VCaP (cell line): ENCODE measurements at regions not wholly inside any gene's neighbourhood (a gene's known extent, or its start where the extent isn't known, plus 50 kb on each side); places are given as distances from the start of the nearest gene placed in this dataset.

Source experiments
- H3K27ac ChIP-seq: fragments of 450-650 bp; 2 replicates; pipeline ENCODE4 v1.5.1; 2017
- CTCF ChIP-seq: fragments of 450-650 bp; conservative IDR thresholded peaks from 2 replicates; pipeline ENCODE4 v1.5.1; 2017; ENCODE audit warnings: mild to moderate bottlenecking, moderate library complexity

GRCh38 chr13:103358255-103358932 is 292.2 kb upstream of the SLC10A2 start:
- no peak for TF ChIP-seq CTCF
- no peak overlapping the region for H3K27ac ChIP-seq

- TF ChIP-seq CTCF: no peak
- H3K27ac ChIP-seq: no peak overlapping the region
Measured at GRCh38 chr13:103356226-103356864, 290.1 kb upstream of the SLC10A2 start.

GRCh38 chr13:103354171-103354570 is 288.0 kb upstream of the SLC10A2 start:
- TF ChIP-seq CTCF: no peak
- no peak overlapping the region for H3K27ac ChIP-seq

GRCh38 chr13:103351035-103351828 is 285.0 kb upstream of the SLC10A2 start:
- no peak overlapping the region for H3K27ac ChIP-seq
- no peak for TF ChIP-seq CTCF

DNA sequence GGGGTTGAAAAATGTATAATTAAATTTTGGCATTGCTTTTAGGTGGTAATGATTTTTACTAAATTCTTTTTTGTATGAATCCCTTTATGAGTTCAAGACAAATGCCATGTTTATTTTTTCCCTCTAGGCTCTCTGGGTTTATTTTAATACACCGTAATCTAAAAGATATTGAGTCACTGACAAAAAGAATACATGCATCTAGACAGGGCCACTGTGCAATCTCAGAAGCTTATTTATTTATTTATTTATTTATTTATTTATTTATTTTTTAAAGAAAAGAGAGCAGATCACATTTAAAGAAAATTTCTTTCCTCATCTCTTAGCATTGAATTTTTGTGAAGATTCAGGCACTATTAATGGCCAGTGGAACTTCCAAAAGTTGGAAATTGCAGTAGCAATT is 283.9 kb upstream of the SLC10A2 start:
- no peak for TF ChIP-seq CTCF

DNA sequence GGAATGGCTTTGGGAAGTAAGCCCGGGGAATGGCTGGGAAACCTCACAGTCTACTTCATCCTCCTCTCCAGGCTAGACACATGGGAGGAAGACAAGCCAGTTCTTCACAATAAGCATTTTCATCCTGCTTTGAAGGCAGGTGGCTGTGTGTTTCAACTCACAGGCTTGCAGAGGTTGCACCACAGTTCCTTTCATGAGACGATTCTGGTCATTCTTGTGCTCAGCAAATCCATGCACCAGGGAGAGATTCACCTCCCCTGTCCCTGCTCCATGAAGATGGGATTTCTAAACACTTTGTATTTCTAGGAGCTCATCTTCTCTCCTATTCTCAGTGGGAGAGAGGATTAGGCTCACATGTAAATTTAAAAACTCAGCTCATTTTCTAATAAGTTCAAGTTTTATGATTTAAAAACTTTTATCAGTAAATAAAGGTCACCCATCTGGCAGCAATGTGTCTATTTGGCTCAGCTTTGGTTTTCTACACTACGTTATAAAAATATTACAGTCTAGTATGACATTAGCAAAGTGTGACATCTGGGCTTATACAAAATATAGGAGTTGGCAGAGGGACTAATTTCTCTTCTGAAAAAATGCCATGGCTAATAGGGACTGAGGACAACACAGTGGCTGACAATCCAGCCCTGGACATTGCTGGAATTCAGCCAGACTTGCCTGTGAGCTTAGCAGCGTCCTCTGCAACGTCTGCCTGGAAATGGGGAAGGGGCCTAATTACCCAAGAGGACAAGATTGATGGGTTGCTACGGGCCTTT is 283.2 kb upstream of the SLC10A2 start:
- no peak for TF ChIP-seq CTCF

More for the DNA sequence above, 283.9 kb upstream of the SLC10A2 start:
- no peak overlapping the region for H3K27ac ChIP-seq

DNA sequence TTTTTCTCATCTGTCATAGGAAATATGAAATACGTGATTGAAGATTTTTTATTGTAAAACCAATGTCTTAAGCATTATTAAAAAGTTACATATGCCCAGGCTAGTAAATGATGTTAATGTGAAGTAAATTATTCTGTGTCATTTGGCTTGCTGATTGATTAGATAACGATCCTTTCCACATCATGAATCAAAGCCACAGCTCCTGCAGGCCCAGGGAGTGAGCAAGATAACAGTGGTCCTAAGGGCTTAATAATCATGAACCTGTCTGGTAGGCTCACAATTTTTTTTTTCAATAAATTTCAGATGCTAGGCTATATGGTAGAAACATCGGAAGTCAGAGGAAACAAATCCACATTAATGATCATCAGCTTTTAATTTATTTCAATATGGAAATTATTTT is 269.0 kb upstream of the SLC10A2 start:
- H3K27ac ChIP-seq: no peak overlapping the region

More for the DNA sequence above, 283.2 kb upstream of the SLC10A2 start:
- no peak overlapping the region for H3K27ac ChIP-seq

More for the DNA sequence above, 269.0 kb upstream of the SLC10A2 start:
- no peak for TF ChIP-seq CTCF
